Large intestine (tissue), 3 donors: ENCODE measurements at regions not wholly inside any gene's neighbourhood (a gene's known extent, or its start where the extent isn't known, plus 50 kb on each side); places are given as distances from the start of the nearest gene placed in this dataset.
A peak's percentile ranks its signal among the peaks of the same experiment; 100 is the strongest.
"Not testable (repeated sequence)": the region's sequence is repeated elsewhere in the genome, so short reads cannot be mapped to it uniquely, and the experiment has no call there.

Experiments
- DNase-seq, 2 donors: peaks; one replicate each; pipeline versions ENCODE4 v3.0.0 to v3.0.0-alpha.2; 2013
- H3K27ac ChIP-seq: one replicate; pipeline ENCODE4 v1.5.1; 2013; ENCODE audit warnings: low read length
- H3K27me3 ChIP-seq: 2 replicates; pipeline ENCODE4 v1.6.1; 2013; ENCODE audit warnings: low read length; ENCODE audit not compliant: control insufficient read depth, insufficient read depth
- H3K36me3 ChIP-seq: 2 replicates; pipeline ENCODE4 v1.6.1; 2013; ENCODE audit warnings: low read length; ENCODE audit not compliant: control insufficient read depth, insufficient read depth
- H3K4me1 ChIP-seq: one replicate; pipeline ENCODE4 v1.6.1; 2013; ENCODE audit warnings: low read length; ENCODE audit not compliant: control insufficient read depth, insufficient read depth
- H3K4me3 ChIP-seq: one replicate; pipeline ENCODE4 v1.5.1; 2013; ENCODE audit warnings: low read length
- H3K9me3 ChIP-seq: one replicate; pipeline ENCODE4 v1.6.1; 2013; ENCODE audit warnings: mild to moderate bottlenecking, low read depth, low read length, moderate library complexity; ENCODE audit not compliant: control insufficient read depth
- WGBS: methylation state at CpG from one replicate; pipeline ENCODE4 v1.1.5; 2013; ENCODE audit warnings: low lambda C conversion rate; ENCODE audit not compliant: insufficient coverage; 5-methylcytosine and 5-hydroxymethylcytosine counted together

DNA sequence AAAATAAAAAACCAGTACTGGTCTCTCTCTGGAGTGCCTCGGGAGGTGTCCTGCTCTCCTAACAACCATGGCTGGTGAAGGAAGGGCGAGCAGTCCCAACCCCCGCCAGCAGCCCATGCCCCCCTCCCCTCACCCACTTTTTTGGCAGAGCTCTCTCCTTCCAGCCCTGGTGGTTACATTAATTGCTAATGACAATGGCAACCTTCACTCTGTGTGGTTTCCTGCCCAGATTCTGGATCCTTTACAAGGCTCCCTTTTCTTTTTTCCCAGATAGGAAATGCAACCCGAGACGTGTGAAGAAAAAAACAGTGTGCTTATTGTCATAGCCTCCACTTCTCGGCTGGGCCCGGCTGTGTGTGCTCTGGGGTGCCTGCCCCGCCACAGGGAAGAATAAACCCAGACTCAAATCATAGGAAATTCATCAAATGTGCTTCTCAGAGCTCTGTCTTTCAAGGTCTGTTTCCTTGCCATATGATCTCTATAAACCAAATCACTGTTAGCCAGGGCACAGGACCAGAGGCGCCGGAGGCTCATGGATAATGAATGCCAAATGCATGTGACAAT, 513.0 kb downstream of the SOX6 start:
- DNase-seq = no peak

DNA sequence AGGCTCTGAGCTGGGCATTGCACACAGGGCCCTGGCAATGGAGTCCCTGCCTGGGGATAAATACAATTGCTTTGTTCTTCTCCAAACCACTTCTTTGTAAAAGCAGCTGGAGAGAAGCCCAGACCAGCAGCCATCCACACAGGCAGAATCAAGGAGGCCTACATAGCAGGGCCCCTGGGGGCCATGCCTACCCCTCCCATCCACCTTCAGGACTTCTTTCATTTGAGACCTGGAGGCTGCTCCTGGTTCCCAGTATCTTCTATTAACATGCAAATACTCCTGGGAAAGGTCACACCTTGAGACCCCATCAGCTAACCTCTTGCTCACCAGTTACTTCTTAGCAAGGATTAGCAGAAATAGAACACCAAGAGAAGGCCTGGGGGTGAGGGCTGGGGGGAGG, 511.1 kb downstream of the SOX6 start:
- no peak for DNase-seq
- Histone ChIP-seq H3K36me3 (no peaks in the 10 kb centered on the region), H3K9me3 (no peaks in the 10 kb centered on the region), H3K27me3 (no peaks in the 10 kb centered on the region), H3K27ac (no peak overlapping the region), H3K4me1 (peaks cover 6% of the 10 kb centered on the region), H3K4me3 (no peak overlapping the region)

More for the DNA sequence above, 513.0 kb downstream of the SOX6 start:
- WGBS = no CpG with 5 or more reads among the region's 10 CpGs
- Histone ChIP-seq H3K4me3 (no peak overlapping the region), H3K4me1 (peaks cover under 1% of the 10 kb centered on the region), H3K9me3 (no peaks in the 10 kb centered on the region), H3K27me3 (no peaks in the 10 kb centered on the region), H3K27ac (no peak overlapping the region), H3K36me3 (no peaks in the 10 kb centered on the region)

GRCh38 chr11:15848631-15849168, 507.6 kb downstream of the SOX6 start:
- no peaks in the 10 kb centered on the region for H3K27me3 ChIP-seq
- no peak for DNase-seq
- no peaks in the 10 kb centered on the region for H3K9me3 ChIP-seq
- peaks cover 6% of the 10 kb centered on the region for H3K4me1 ChIP-seq
- no peak overlapping the region for H3K4me3 ChIP-seq
- peak overlapping the region; percentile 51 for H3K27ac ChIP-seq
- no CpG with 5 or more reads among the region's 2 CpGs for WGBS
- no peaks in the 10 kb centered on the region for H3K36me3 ChIP-seq

GRCh38 chr11:15849257-15849656, 507.1 kb downstream of the SOX6 start:
- peak overlapping the region; percentile 55 for H3K27ac ChIP-seq
- WGBS = no CpG with 5 or more reads among the region's 4 CpGs

GRCh38 chr11:15850335-15850734, 506.0 kb downstream of the SOX6 start:
- not testable (repeated sequence) for DNase-seq, H3K27me3 ChIP-seq, H3K9me3 ChIP-seq, H3K4me1 ChIP-seq, H3K27ac ChIP-seq, H3K4me3 ChIP-seq, H3K36me3 ChIP-seq

More at GRCh38 chr11:15849257-15849656, 507.1 kb downstream of the SOX6 start:
- peaks cover 6% of the 10 kb centered on the region for H3K4me1 ChIP-seq
- H3K27me3 ChIP-seq = no peaks in the 10 kb centered on the region
- DNase-seq = peak; percentile 72 to 90
- no peaks in the 10 kb centered on the region for H3K36me3 ChIP-seq
- H3K4me3 ChIP-seq = no peak overlapping the region
- no peaks in the 10 kb centered on the region for H3K9me3 ChIP-seq

- H3K36me3 ChIP-seq = no peaks in the 10 kb centered on the region
- H3K4me1 ChIP-seq = peaks cover 6% of the 10 kb centered on the region
- 40% methylated on average over 1 of the region's 5 CpGs for WGBS
- no peak overlapping the region for H3K27ac ChIP-seq
- no peaks in the 10 kb centered on the region for H3K9me3 ChIP-seq
- H3K4me3 ChIP-seq = no peak overlapping the region
- no peaks in the 10 kb centered on the region for H3K27me3 ChIP-seq
- peak in 1 of 2 donors; percentile 14 for DNase-seq
These were observed 505.3 kb downstream of the SOX6 start for GRCh38 chr11:15851051-15851498.

DNA sequence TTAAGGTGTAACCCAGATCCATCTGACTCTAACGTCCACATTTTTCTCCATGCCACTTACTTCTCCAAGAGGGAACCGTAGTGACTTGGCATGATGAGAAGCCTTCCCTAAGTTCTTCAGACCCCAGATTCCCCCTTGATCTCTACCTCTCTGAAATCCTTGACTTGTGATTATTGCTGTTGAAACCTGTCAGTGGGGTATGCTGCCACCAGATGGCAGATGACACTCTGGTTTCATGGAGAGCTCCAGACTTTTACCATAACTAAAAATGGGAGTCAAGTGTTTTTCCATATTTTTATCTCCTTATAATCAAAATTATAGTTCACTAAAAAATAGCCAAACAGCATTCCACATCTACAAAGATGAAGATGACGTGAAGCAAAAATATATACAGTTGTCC, 504.2 kb downstream of the SOX6 start:
- DNase-seq = no peak
- H3K27me3 ChIP-seq = no peaks in the 10 kb centered on the region
- no peaks in the 10 kb centered on the region for H3K9me3 ChIP-seq
- no CpG with 5 or more reads among the region's 3 CpGs for WGBS
- no peak overlapping the region for H3K27ac ChIP-seq
- H3K4me3 ChIP-seq = no peak overlapping the region
- H3K36me3 ChIP-seq = no peaks in the 10 kb centered on the region
- peaks cover 6% of the 10 kb centered on the region for H3K4me1 ChIP-seq

DNA sequence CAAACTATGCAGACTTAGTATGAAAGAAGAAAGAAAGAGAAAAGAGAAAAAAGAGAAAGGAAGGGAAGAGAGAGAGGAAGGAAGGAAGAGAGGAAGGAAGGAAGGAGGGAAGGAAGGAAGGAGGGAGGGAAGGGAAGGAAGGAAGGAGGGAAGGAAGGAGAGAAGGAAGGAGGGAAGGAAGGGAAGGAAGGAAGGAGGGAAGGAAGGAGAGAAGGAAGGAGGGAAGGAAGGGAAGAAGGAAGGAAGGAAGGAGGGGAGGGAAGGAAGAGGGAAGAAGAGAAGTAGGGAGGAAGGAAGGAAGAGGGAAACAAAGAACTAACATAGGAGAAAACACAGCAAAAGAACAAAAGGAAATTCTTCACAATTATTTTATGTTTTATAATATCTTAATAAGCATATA, 502.1 kb downstream of the SOX6 start:
- Histone ChIP-seq H3K27ac (no peak overlapping the region), H3K36me3 (no peaks in the 10 kb centered on the region)
- DNase-seq = no peak

DNA sequence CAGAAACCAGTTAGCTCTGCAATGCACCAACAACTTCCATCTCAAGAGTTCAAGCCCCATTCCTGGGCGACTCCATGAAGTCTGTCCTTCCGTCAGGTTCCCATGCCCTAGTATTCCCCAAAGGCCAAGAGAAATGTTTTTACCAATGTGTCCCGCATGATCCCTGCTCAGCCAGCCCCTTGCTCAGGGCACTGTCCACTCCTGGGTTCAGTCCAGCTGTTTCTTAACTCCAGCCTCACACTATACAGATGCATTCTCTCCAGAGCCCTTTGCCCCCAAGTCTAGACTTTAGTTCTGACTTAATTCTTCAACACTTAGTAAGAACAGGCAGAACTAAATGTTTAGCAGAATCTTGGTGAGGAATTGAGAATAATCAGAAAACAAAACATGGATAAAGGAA, 497.5 kb downstream of the SOX6 start:
- peak in 1 of 2 donors; percentile 26 for DNase-seq
- H3K36me3 ChIP-seq = no peaks in the 10 kb centered on the region
- no peaks in the 10 kb centered on the region for H3K27me3 ChIP-seq
- H3K27ac ChIP-seq = no peak overlapping the region
- H3K9me3 ChIP-seq = no peaks in the 10 kb centered on the region
- no peaks in the 10 kb centered on the region for H3K4me1 ChIP-seq
- WGBS = no CpG with 5 or more reads among the region's 3 CpGs
- no peak overlapping the region for H3K4me3 ChIP-seq

More for the DNA sequence above, 502.1 kb downstream of the SOX6 start:
- Histone ChIP-seq H3K4me3 (no peak overlapping the region), H3K4me1 (no peaks in the 10 kb centered on the region), H3K9me3 (no peaks in the 10 kb centered on the region), H3K27me3 (no peaks in the 10 kb centered on the region)

DNA sequence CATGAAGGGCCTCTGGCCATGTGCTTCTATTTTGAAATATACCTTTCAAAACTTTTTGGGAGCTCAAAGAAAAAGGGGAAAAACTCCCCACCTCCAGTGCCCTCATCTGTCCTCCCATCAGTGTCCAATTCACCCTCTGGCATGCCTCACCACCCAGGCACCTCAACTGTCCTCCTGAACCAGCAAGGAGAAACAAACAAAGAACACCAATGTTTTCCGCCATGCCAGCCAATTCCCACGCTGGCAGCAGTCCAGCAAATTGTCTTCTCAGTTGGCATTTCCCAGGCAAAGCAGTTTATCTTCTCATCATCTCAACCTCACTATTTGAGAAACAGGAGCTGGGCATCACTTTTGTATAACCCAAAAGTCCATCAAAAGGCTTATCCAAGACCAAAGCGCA, 496.9 kb downstream of the SOX6 start:
- DNase-seq = no peak
- H3K36me3 ChIP-seq = no peaks in the 10 kb centered on the region
- H3K4me3 ChIP-seq = no peak overlapping the region
- 100% methylated on average over 1 of the region's 3 CpGs for WGBS
- no peaks in the 10 kb centered on the region for H3K4me1 ChIP-seq
- no peaks in the 10 kb centered on the region for H3K9me3 ChIP-seq
- H3K27ac ChIP-seq = no peak overlapping the region
- no peaks in the 10 kb centered on the region for H3K27me3 ChIP-seq

- H3K4me3 ChIP-seq = no peak overlapping the region
- DNase-seq = no peak
- WGBS = no CpG with 5 or more reads among the region's 2 CpGs
These were observed 495.1 kb downstream of the SOX6 start for GRCh38 chr11:15861256-15861655.

More at GRCh38 chr11:15861256-15861655, 495.1 kb downstream of the SOX6 start:
- H3K27ac ChIP-seq = no peak overlapping the region
- no peaks in the 10 kb centered on the region for H3K4me1 ChIP-seq
- no peaks in the 10 kb centered on the region for H3K27me3 ChIP-seq
- H3K36me3 ChIP-seq = no peaks in the 10 kb centered on the region
- no peaks in the 10 kb centered on the region for H3K9me3 ChIP-seq
